NB4 (cell line): ENCODE measurements at regions not wholly inside any gene's neighbourhood (a gene's known extent, or its start where the extent isn't known, plus 50 kb on each side); places are given as distances from the start of the nearest gene placed in this dataset.
A peak's percentile ranks its signal among the peaks of the same experiment; 100 is the strongest.

Source experiments
- DNase-seq: peaks from one replicate; pipeline ENCODE4 v3.0.0; 2010; ENCODE audit warnings: low read depth
- H3K4me3 ChIP-seq: one replicate; pipeline ENCODE4 v1.5.1; 2011; ENCODE audit warnings: mild to moderate bottlenecking, low read depth, low read length, moderate library complexity
- CTCF ChIP-seq: IDR thresholded peaks from one replicate; pipeline ENCODE4 v1.5.1; 2012; ENCODE audit warnings: low read depth, low read length
- MAX ChIP-seq: IDR thresholded peaks from 2 replicates; pipeline ENCODE4 v1.6.1; 2011; ENCODE audit warnings: low read depth, low read length
- MYC ChIP-seq: IDR thresholded peaks from 2 replicates; pipeline ENCODE4 v1.6.1; 2011; ENCODE audit warnings: low read depth, low read length
- POLR2A ChIP-seq: IDR thresholded peaks from 2 replicates; pipeline ENCODE4 v1.6.1; 2011; ENCODE audit warnings: mild to moderate bottlenecking; ENCODE audit not compliant: insufficient read length; ENCODE audit errors: extremely low read depth

- DNase-seq, result peak; percentile 83
- TF ChIP-seq MYC (peak; percentile 43; the same call in 1 of the 2 replicates), CTCF (peak; percentile 95), POLR2A (no peak), MAX (peak; percentile 62)
- H3K4me3 ChIP-seq, result no peak overlapping the region
Observed at GRCh38 chr6:138588805-138589434, 89.6 kb upstream of the NHSL1 start.

GRCh38 chr6:138590796-138591709 is 91.8 kb upstream of the NHSL1 start:
- DNase-seq, result peak; percentile 77
- H3K4me3 ChIP-seq, result no peak overlapping the region
- TF ChIP-seq MYC (peak; percentile 43; the same call in 1 of the 2 replicates), POLR2A (no peak), CTCF (peak; percentile 91)

GRCh38 chr6:138592749-138593123 is 93.4 kb upstream of the NHSL1 start:
- DNase-seq, result peak; percentile 72
- TF ChIP-seq MAX (no peak), POLR2A (no peak), MYC (0 out of 2 replicates have a peak, but pooled peaks have one; percentile 15)
- H3K4me3 ChIP-seq, result peak overlapping the region; percentile 50

GRCh38 chr6:138593124-138593877 is 94.0 kb upstream of the NHSL1 start:
- TF ChIP-seq MYC, result no peak
- TF ChIP-seq POLR2A, result no peak
- DNase-seq, result peak; percentile 85
- peak overlapping the region; percentile 50 for H3K4me3 ChIP-seq

GRCh38 chr6:138593909-138594757 is 94.8 kb upstream of the NHSL1 start:
- no peak overlapping the region for H3K4me3 ChIP-seq
- no peak for TF ChIP-seq POLR2A
- no peak for TF ChIP-seq MYC
- TF ChIP-seq CTCF, result no peak
- TF ChIP-seq MAX, result no peak
- DNase-seq, result no peak

GRCh38 chr6:138594758-138595140 is 95.5 kb upstream of the NHSL1 start:
- no peak overlapping the region for H3K4me3 ChIP-seq
- TF ChIP-seq MYC, result no peak
- TF ChIP-seq MAX, result no peak
- no peak for TF ChIP-seq CTCF
- no peak for TF ChIP-seq POLR2A
- no peak for DNase-seq
